Keratinocyte (primary cell): ENCODE measurements at regions not wholly inside any gene's neighbourhood (a gene's known extent, or its start where the extent isn't known, plus 50 kb on each side); places are given as distances from the start of the nearest gene placed in this dataset.

ENCODE experiments used
- DNase-seq: peaks from one replicate; pipeline ENCODE4 v3.0.0-alpha.2; 2011; ENCODE audit warnings: low read depth, missing footprints, low spot score
- FAIRE-seq: peaks from 2 replicates; lab custom pipeline; 2011; peaks lifted over from hg19 to GRCh38; lab: Jason Lieb, UNC
- H2AFZ ChIP-seq: 2 replicates; pipeline ENCODE4 v1.6.0; 2012; ENCODE audit warnings: low read length, control low read depth, inconsistent platforms; ENCODE audit not compliant: control insufficient read depth
- H3K27ac ChIP-seq: 2 replicates; pipeline ENCODE4 v1.5.1; 2011; ENCODE audit warnings: low read length; ENCODE audit not compliant: control insufficient read depth, insufficient read depth
- H3K27me3 ChIP-seq: 3 replicates; pipeline ENCODE4 v1.6.0; 2011; ENCODE audit warnings: low read length; ENCODE audit not compliant: control insufficient read depth, insufficient read depth; ENCODE audit errors: extremely low read depth
- H3K36me3 ChIP-seq, 2 experiments: 2 replicates in 1 of 2; 3 replicates in 1 of 2; pipeline ENCODE4 v1.5.1; 2011; ENCODE audit warnings: low read length in 2 of 2, mild to moderate bottlenecking in 1 of 2; ENCODE audit not compliant: control insufficient read depth in 2 of 2, insufficient read depth in 2 of 2; ENCODE audit errors: extremely low read depth in 1 of 2
- H3K4me1 ChIP-seq: 3 replicates; pipeline ENCODE4 v1.5.1; 2011; ENCODE audit warnings: low read length; ENCODE audit not compliant: control insufficient read depth, insufficient read depth; ENCODE audit errors: extremely low read depth
- H3K4me2 ChIP-seq: 3 replicates; pipeline ENCODE4 v1.6.0; 2011; ENCODE audit warnings: low read depth, low read length; ENCODE audit not compliant: control insufficient read depth, insufficient read depth; ENCODE audit errors: extremely low read depth
- H3K4me3 ChIP-seq, 3 experiments: fragments of 200-600 bp in 1 of 3; sonication (generic) in 1 of 3; 2 replicates in 2 of 3; 3 replicates in 1 of 3; pipeline ENCODE4 v1.5.1; 2011 to 2016; ENCODE audit warnings: low read length in 3 of 3, mild to moderate bottlenecking in 3 of 3, control low read depth in 2 of 3, inconsistent platforms in 1 of 3, low read depth in 1 of 3, mixed read lengths in 1 of 3, mixed run types in 1 of 3, moderate library complexity in 1 of 3; ENCODE audit not compliant: control insufficient read depth in 2 of 3, insufficient read depth in 2 of 3; ENCODE audit errors: extremely low read depth in 1 of 3
- H3K79me2 ChIP-seq: 2 replicates; pipeline ENCODE4 v1.6.0; 2012; ENCODE audit warnings: low read length; ENCODE audit not compliant: control insufficient read depth, insufficient read depth
- H3K9ac ChIP-seq: 3 replicates; pipeline ENCODE4 v1.6.0; 2011; ENCODE audit warnings: low read length; ENCODE audit not compliant: control insufficient read depth, insufficient read depth; ENCODE audit errors: extremely low read depth
- H3K9me1 ChIP-seq: 3 replicates; pipeline ENCODE4 v1.6.0; 2011; ENCODE audit warnings: low read length; ENCODE audit not compliant: control insufficient read depth, insufficient read depth; ENCODE audit errors: extremely low read depth
- H3K9me3 ChIP-seq: 2 replicates; pipeline ENCODE4 v1.5.1; 2012; ENCODE audit warnings: low read depth, low read length; ENCODE audit not compliant: control insufficient read depth
- H4K20me1 ChIP-seq: 3 replicates; pipeline ENCODE4 v1.6.0; 2011; ENCODE audit warnings: low read length; ENCODE audit not compliant: control insufficient read depth, insufficient read depth; ENCODE audit errors: extremely low read depth
- CTCF ChIP-seq, 3 experiments: IDR thresholded peaks in 1 of 3; conservative IDR thresholded peaks in 1 of 3; optimal IDR thresholded peaks in 1 of 3; 2 replicates in 2 of 3; 3 replicates in 1 of 3; pipeline versions ENCODE3 to v1.5.1; 2011; ENCODE audit warnings: low read length in 3 of 3, mild to moderate bottlenecking in 3 of 3, moderate library complexity in 2 of 3, control low read depth in 1 of 3, inconsistent platforms in 1 of 3; ENCODE audit not compliant: insufficient read depth in 2 of 3; ENCODE audit errors: extremely low read depth in 1 of 3
- EZH2 ChIP-seq: IDR thresholded peaks from one replicate; pipeline ENCODE4 v1.6.1; 2012; ENCODE audit warnings: inconsistent platforms, mild to moderate bottlenecking, low read length, moderate library complexity
- dilution Hi-C: fragments of 300-500 bp; cut with MboI; formaldehyde crosslinking; loops from one replicate; pipeline ENCODE4 v1.7.0; 2020; ENCODE audit warnings: low sequenced_read_pairs; ENCODE audit not compliant: extremely low pct_ligation_motif_present

- H3K27ac ChIP-seq = no peak overlapping the region
- no peak overlapping the region for H2AFZ ChIP-seq
- no peaks in the 10 kb centered on the region for H3K9me1 ChIP-seq
- no peak overlapping the region for H3K4me3 ChIP-seq
- no peaks in the 10 kb centered on the region for H3K4me1 ChIP-seq
- H3K4me2 ChIP-seq = no peak overlapping the region
- H3K27me3 ChIP-seq = no peaks in the 10 kb centered on the region
- no peak for FAIRE-seq
- no peak overlapping the region for H3K9ac ChIP-seq
- no peak for DNase-seq
- dilution Hi-C loops = no loop called here
- no peaks in the 10 kb centered on the region for H3K9me3 ChIP-seq
- H3K36me3 ChIP-seq = no peaks in the 10 kb centered on the region
- TF ChIP-seq EZH2 (no peak), CTCF (optimal IDR thresholded peaks at IDR 0.05 in 1 of 3, IDR thresholded peaks at IDR 0.05 in 1 of 3, conservative IDR thresholded peaks at IDR 0.05 in 1 of 3; ENCODE audit: extremely low read depth in 1 of 3, insufficient read depth in 2 of 3, low read length in 3 of 3) (no peak)
- H4K20me1 ChIP-seq = no peaks in the 10 kb centered on the region
- H3K79me2 ChIP-seq = no peaks in the 10 kb centered on the region
These were observed 540.5 kb upstream of the ATP11B start for GRCh38 chr3:182252802-182253201.

GRCh38 chr3:182255158-182255557 lies 538.1 kb upstream of the ATP11B start:
- H3K9me3 ChIP-seq = no peaks in the 10 kb centered on the region
- no peaks in the 10 kb centered on the region for H3K79me2 ChIP-seq
- DNase-seq = no peak
- no peak overlapping the region for H3K4me2 ChIP-seq
- H3K27me3 ChIP-seq = no peaks in the 10 kb centered on the region
- no peaks in the 10 kb centered on the region for H4K20me1 ChIP-seq
- H3K4me1 ChIP-seq = no peaks in the 10 kb centered on the region
- no peak for FAIRE-seq
- H3K9me1 ChIP-seq = no peaks in the 10 kb centered on the region
- H3K27ac ChIP-seq = no peak overlapping the region
- dilution Hi-C loops = no loop called here
- H3K4me3 ChIP-seq = no peak overlapping the region
- H3K36me3 ChIP-seq = no peaks in the 10 kb centered on the region
- no peak overlapping the region for H2AFZ ChIP-seq
- H3K9ac ChIP-seq = no peak overlapping the region
- no peak for TF ChIP-seq CTCF (optimal IDR thresholded peaks at IDR 0.05 in 1 of 3, IDR thresholded peaks at IDR 0.05 in 1 of 3, conservative IDR thresholded peaks at IDR 0.05 in 1 of 3; ENCODE audit: extremely low read depth in 1 of 3, insufficient read depth in 2 of 3, low read length in 3 of 3)
- no peak for TF ChIP-seq EZH2
